ENCODE measurements at regions not wholly inside any gene's neighbourhood (a gene's known extent, or its start where the extent isn't known, plus 50 kb on each side); places are given as distances from the start of the nearest gene placed in this dataset.
A peak's percentile ranks its signal among the peaks of the same experiment; 100 is the strongest.

GRCh38 chr3:46091741-46092701 lies 64.7 kb upstream of the XCR1 start:
- Histone ChIP-seq H3K4me3 (ENCODE audit: low read depth, low read length) (no peak overlapping the region), H3K27ac (ENCODE audit: low read depth) (no peak overlapping the region), H3K36me3 (ENCODE audit: insufficient read depth) (no peaks in the 10 kb centered on the region), H3K4me1 (ENCODE audit: insufficient read depth) (no peaks in the 10 kb centered on the region)
- WGBS, result 78% methylated on average over 4 of the region's 4 CpGs
- no peak for DNase-seq (ENCODE audit: extremely low spot score)

- H3K36me3 ChIP-seq (ENCODE audit: insufficient read depth), result no peaks in the 10 kb centered on the region
- DNase-seq (ENCODE audit: extremely low spot score), result no peak
- WGBS, result 87% methylated on average over 3 of the region's 3 CpGs
- H3K27ac ChIP-seq (ENCODE audit: low read depth), result no peak overlapping the region
- no peak overlapping the region for H3K4me3 ChIP-seq (ENCODE audit: low read depth, low read length)
- no peaks in the 10 kb centered on the region for H3K4me1 ChIP-seq (ENCODE audit: insufficient read depth)
These were observed 63.8 kb upstream of the XCR1 start for GRCh38 chr3:46091046-46091445.

- no peak for DNase-seq (ENCODE audit: extremely low spot score)
- H3K36me3 ChIP-seq (ENCODE audit: insufficient read depth), result no peaks in the 10 kb centered on the region
- 68% methylated on average over 4 of the region's 4 CpGs for WGBS
- no peaks in the 10 kb centered on the region for H3K4me1 ChIP-seq (ENCODE audit: insufficient read depth)
- H3K4me3 ChIP-seq (ENCODE audit: low read depth, low read length), result no peak overlapping the region
- no peak overlapping the region for H3K27ac ChIP-seq (ENCODE audit: low read depth)
These were observed 62.9 kb upstream of the XCR1 start for GRCh38 chr3:46090161-46090591.

GRCh38 chr3:46089237-46090011 lies 62.1 kb upstream of the XCR1 start:
- no peaks in the 10 kb centered on the region for H3K4me1 ChIP-seq (ENCODE audit: insufficient read depth)
- H3K36me3 ChIP-seq (ENCODE audit: insufficient read depth), result no peaks in the 10 kb centered on the region
- no peak for DNase-seq (ENCODE audit: extremely low spot score)
- H3K27ac ChIP-seq (ENCODE audit: low read depth), result no peak overlapping the region
- no peak overlapping the region for H3K4me3 ChIP-seq (ENCODE audit: low read depth, low read length)
- WGBS, result 89% methylated on average over 5 of the region's 5 CpGs

GRCh38 chr3:46087871-46088270 lies 60.6 kb upstream of the XCR1 start:
- WGBS, result 50% methylated on average over 3 of the region's 3 CpGs

GRCh38 chr3:46086986-46087385 lies 59.7 kb upstream of the XCR1 start:
- WGBS, result 69% methylated on average over 5 of the region's 5 CpGs
- Histone ChIP-seq H3K4me3 (ENCODE audit: low read depth, low read length) (no peak overlapping the region), H3K27ac (ENCODE audit: low read depth) (no peak overlapping the region), H3K36me3 (ENCODE audit: insufficient read depth) (no peaks in the 10 kb centered on the region), H3K4me1 (ENCODE audit: insufficient read depth) (no peaks in the 10 kb centered on the region)
- DNase-seq (ENCODE audit: extremely low spot score), result no peak

More at GRCh38 chr3:46087871-46088270, 60.6 kb upstream of the XCR1 start:
- DNase-seq (ENCODE audit: extremely low spot score), result no peak
- Histone ChIP-seq H3K27ac (ENCODE audit: low read depth) (no peak overlapping the region), H3K36me3 (ENCODE audit: insufficient read depth) (no peaks in the 10 kb centered on the region), H3K4me1 (ENCODE audit: insufficient read depth) (no peaks in the 10 kb centered on the region), H3K4me3 (ENCODE audit: low read depth, low read length) (no peak overlapping the region)

GRCh38 chr3:46086083-46086437 lies 58.8 kb upstream of the XCR1 start:
- 97% methylated on average over 4 of the region's 4 CpGs for WGBS

GRCh38 chr3:46085421-46086082 lies 58.3 kb upstream of the XCR1 start:
- WGBS, result 70% methylated on average over 3 of the region's 3 CpGs
- no peak for DNase-seq (ENCODE audit: extremely low spot score)

More at GRCh38 chr3:46086083-46086437, 58.8 kb upstream of the XCR1 start:
- Histone ChIP-seq H3K36me3 (ENCODE audit: insufficient read depth) (no peaks in the 10 kb centered on the region), H3K4me1 (ENCODE audit: insufficient read depth) (no peaks in the 10 kb centered on the region), H3K4me3 (ENCODE audit: low read depth, low read length) (no peak overlapping the region), H3K27ac (ENCODE audit: low read depth) (no peak overlapping the region)
- DNase-seq (ENCODE audit: extremely low spot score), result no peak

GRCh38 chr3:46083956-46084355 lies 56.7 kb upstream of the XCR1 start:
- no peak for DNase-seq (ENCODE audit: extremely low spot score)
- H3K4me1 ChIP-seq (ENCODE audit: insufficient read depth), result no peaks in the 10 kb centered on the region
- 93% methylated on average over 1 of the region's 1 CpG for WGBS
- no peaks in the 10 kb centered on the region for H3K36me3 ChIP-seq (ENCODE audit: insufficient read depth)
- H3K4me3 ChIP-seq (ENCODE audit: low read depth, low read length), result no peak overlapping the region
- no peak overlapping the region for H3K27ac ChIP-seq (ENCODE audit: low read depth)

More at GRCh38 chr3:46085421-46086082, 58.3 kb upstream of the XCR1 start:
- H3K36me3 ChIP-seq (ENCODE audit: insufficient read depth), result no peaks in the 10 kb centered on the region
- H3K4me3 ChIP-seq (ENCODE audit: low read depth, low read length), result no peak overlapping the region
- H3K4me1 ChIP-seq (ENCODE audit: insufficient read depth), result no peaks in the 10 kb centered on the region
- H3K27ac ChIP-seq (ENCODE audit: low read depth), result no peak overlapping the region

GRCh38 chr3:46082849-46083248 lies 55.6 kb upstream of the XCR1 start:
- H3K4me1 ChIP-seq (ENCODE audit: insufficient read depth), result no peaks in the 10 kb centered on the region
- no peaks in the 10 kb centered on the region for H3K36me3 ChIP-seq (ENCODE audit: insufficient read depth)
- no peak overlapping the region for H3K4me3 ChIP-seq (ENCODE audit: low read depth, low read length)
- WGBS, result 90% methylated on average over 1 of the region's 1 CpG
- no peak overlapping the region for H3K27ac ChIP-seq (ENCODE audit: low read depth)
- no peak for DNase-seq (ENCODE audit: extremely low spot score)

GRCh38 chr3:46082021-46082420 lies 54.7 kb upstream of the XCR1 start:
- H3K4me1 ChIP-seq (ENCODE audit: insufficient read depth), result no peaks in the 10 kb centered on the region
- no peak for DNase-seq (ENCODE audit: extremely low spot score)
- WGBS, result 90% methylated on average over 2 of the region's 2 CpGs
- no peak overlapping the region for H3K4me3 ChIP-seq (ENCODE audit: low read depth, low read length)
- no peak overlapping the region for H3K27ac ChIP-seq (ENCODE audit: low read depth)
- no peaks in the 10 kb centered on the region for H3K36me3 ChIP-seq (ENCODE audit: insufficient read depth)

- Histone ChIP-seq H3K4me1 (ENCODE audit: insufficient read depth) (no peaks in the 10 kb centered on the region), H3K4me3 (ENCODE audit: low read depth, low read length) (no peak overlapping the region), H3K36me3 (ENCODE audit: insufficient read depth) (no peaks in the 10 kb centered on the region), H3K27ac (ENCODE audit: low read depth) (no peak overlapping the region)
- peak; percentile 50 for DNase-seq (ENCODE audit: extremely low spot score)
- WGBS, result 30% methylated on average over 2 of the region's 2 CpGs
These were observed 53.7 kb upstream of the XCR1 start for GRCh38 chr3:46080969-46081345.

- 61% methylated on average over 6 of the region's 6 CpGs for WGBS
- H3K4me3 ChIP-seq (ENCODE audit: low read depth, low read length), result no peak overlapping the region
- DNase-seq (ENCODE audit: extremely low spot score), result no peak
- H3K27ac ChIP-seq (ENCODE audit: low read depth), result no peak overlapping the region
- no peaks in the 10 kb centered on the region for H3K36me3 ChIP-seq (ENCODE audit: insufficient read depth)
- no peaks in the 10 kb centered on the region for H3K4me1 ChIP-seq (ENCODE audit: insufficient read depth)
These were observed 53.1 kb upstream of the XCR1 start for GRCh38 chr3:46080124-46080968.
